ENCODE measurements at regions not wholly inside any gene's neighbourhood (a gene's known extent, or its start where the extent isn't known, plus 50 kb on each side); places are given as distances from the start of the nearest gene placed in this dataset.
"Not testable (repeated sequence)": the region's sequence is repeated elsewhere in the genome, so short reads cannot be mapped to it uniquely, and the experiment has no call there.

DNA sequence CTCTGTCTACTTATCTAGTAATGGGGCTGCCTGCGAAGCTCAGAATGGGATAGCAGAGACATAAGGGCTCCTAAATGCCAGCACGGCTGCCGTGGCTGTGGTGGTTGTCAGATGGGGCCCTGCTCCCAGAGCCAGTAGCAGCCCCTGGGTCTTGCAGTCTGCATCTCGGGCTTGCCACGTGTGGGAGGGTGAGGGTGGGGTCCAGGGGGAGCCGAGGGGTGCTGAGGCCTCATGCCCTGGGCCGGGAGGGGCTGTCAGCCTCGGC lies 88.8 kb upstream of the GSE1 start:
- DNase-seq = no peak

DNA sequence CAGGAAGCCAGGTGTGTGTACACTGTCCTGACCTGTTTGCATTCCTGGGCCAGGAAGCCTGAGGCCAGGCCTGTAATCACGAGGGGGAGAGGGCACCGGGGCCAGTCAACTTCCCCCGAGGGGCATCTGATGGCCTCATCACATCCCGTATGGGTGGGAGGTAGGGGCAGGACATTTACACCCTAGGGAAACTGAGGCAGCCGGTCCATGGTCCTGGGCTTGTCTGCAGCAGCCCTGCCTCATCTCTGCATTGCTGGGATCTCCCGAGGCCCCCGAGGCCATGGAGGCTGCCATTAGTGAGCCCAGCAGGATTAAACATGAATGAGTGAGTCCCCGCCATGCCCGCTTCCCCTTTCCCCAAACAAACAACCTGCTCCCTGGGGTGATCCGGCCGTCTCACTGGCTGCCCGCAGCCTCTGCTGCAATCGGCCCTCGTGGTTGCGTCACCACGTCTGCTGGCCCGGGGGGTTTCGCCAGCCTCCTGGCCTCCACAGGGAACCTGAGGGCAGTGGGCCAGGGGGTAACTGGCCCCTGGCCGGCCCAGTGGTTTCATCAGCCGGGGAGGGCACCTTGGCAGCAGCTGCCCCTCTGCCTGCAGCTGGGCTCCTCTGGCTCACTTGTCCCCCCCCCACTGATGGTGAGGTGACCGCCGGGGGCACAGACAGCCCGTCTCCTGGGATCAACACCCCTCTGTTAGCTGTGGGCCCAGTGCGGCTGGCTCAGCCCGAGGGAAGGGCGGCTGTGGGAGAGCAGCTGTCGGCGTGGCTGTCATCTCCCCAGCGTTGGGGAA lies 88.3 kb upstream of the GSE1 start:
- DNase-seq = peak; percentile 3

- DNase-seq = no peak
Observed at GRCh38 chr16:85525420-85526184, 87.5 kb upstream of the GSE1 start.

DNA sequence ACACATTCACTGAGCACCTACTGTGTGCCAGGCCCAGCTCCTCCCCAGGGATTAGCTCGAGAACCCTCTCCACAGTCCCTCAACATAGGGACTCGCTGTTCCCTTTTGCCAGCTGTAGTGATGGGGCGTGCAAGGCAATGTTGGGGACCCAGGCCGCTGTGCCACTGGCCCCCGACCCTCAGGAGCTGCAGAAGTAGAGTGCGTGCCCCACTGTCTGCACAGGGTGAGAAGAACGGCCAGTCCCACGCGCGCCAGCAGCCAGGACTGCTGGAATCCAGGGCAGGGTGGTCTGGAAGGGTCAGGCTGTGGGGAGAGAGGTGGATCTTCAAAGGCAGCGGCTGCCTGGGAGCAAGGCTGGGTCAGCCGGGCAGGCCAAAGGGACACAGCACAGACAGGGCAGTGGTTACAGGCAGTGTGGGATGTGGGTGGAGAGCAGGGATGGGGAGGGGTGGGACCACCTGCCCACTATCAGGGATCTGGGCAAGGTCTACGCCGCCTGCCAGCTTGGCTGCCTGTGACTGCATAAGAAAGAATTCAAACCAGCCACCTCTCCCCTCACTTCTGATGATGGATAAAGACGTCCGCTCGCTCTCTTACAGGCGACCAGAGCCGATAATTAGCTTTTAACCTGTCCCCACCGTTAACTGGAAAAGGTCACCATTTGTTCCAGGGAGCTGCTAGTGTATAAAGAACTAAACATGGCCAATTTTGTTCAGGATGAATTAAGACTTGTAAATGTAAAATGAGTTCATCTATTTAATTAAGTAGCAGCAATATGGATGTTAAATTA lies 86.7 kb upstream of the GSE1 start:
- no peak for DNase-seq

GRCh38 chr16:85527042-85527766 lies 85.9 kb upstream of the GSE1 start:
- DNase-seq = no peak

- DNase-seq = no peak
Observed at GRCh38 chr16:85527767-85528297, 85.3 kb upstream of the GSE1 start.

GRCh38 chr16:85528528-85529387 lies 84.4 kb upstream of the GSE1 start:
- no peak for DNase-seq

DNA sequence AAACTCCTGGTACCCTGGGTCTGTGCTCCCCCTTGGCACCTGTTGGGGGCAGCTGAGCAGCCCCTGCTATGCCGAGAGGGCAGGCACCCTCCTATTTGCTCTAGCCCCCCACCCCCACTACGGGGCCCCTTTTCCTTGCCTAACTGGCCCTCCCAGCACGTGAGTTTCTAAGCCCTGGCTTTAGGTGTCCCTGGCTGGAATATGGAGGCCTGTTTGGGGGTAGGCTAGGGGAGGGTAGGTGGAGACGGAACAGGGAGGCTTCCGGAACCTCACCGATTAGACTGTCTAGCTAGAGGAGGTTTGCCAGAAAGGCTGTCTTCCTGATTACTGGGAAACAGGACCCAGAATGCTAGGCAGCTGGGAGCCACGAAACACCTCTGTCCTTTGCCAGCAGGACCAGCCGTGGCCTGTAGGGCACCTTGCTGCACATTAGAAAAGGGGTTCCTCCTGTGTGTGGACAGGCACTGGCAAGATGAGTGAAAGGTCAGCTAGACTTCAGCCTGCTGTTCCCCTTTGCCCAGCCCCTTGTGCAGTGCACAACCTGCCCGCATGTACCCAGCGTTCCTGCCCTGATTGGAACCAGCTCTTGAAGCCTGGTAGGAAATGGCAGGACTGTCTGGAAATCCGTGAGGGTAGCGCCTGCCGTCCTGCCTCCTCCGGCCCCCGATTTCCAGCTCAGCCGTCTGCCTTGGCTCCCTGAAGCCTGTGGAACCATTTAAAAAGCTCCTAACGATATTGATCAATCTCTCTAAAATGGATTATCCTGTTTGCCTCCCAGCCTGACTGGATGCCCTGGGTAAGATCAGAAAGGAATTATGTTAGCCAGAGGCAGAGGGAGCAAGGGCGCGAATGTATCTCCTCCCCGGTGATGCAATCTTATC lies 83.4 kb upstream of the GSE1 start:
- DNase-seq = no peak

DNA sequence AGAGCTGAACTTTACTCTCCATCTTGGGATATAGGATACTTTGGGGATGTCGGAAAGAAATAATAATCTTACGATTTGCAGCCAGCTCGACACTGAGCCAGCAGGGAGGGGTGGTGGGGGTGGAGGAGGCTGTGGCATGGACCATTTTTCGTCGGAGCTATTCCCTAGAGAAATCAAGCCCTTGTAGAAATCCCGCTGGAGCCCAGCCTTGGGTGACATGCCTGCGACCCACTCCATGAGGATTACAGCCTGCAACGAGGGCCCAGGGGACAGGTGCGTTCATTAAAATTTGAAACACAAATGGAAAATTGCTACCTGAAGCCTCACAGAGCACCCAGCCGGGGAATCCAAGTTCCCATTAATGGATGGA lies 82.8 kb upstream of the GSE1 start:
- no peak for DNase-seq

DNA sequence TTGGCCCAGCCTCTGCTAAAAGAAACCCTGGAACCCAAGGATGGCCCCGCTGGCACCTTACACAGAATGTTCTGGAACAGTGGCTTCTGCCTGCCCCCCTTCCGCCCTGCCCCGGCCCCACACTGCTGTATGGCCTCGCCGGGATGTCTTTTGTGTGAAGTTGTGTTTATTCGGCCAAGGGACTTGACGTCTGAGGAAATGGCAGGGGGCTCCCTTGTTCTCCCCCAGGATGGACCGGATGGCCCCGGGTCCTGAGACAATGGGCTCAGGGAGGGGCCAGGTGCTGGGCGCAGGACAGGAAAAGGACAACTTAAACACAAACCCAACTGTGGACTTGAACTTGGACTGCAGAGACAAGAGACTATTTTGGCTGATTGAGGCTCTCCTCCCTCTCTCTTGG lies 81.6 kb upstream of the GSE1 start:
- DNase-seq = no peak

DNA sequence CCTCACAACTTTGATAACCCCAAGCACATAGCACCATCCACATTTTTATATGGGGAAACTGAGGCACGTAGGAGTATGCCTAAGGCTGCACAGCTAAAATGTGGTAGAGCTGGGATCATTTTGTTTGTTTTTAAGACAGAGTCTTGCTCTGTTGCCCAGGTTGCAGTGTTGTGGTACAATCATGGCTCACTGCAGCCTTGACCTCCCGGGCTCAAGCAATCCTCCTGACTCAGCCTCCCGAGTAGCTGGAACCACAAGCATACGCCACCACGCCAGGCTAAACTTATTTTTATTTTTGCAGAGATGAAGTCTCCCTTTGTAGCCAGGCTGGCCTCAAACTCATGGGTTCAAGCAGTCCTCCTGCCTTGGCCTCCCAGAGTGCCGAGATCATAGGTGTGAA lies 81.0 kb upstream of the GSE1 start:
- DNase-seq = no peak

- not testable (repeated sequence) for DNase-seq
Observed at GRCh38 chr16:85533593-85533992, 79.5 kb upstream of the GSE1 start.

DNA sequence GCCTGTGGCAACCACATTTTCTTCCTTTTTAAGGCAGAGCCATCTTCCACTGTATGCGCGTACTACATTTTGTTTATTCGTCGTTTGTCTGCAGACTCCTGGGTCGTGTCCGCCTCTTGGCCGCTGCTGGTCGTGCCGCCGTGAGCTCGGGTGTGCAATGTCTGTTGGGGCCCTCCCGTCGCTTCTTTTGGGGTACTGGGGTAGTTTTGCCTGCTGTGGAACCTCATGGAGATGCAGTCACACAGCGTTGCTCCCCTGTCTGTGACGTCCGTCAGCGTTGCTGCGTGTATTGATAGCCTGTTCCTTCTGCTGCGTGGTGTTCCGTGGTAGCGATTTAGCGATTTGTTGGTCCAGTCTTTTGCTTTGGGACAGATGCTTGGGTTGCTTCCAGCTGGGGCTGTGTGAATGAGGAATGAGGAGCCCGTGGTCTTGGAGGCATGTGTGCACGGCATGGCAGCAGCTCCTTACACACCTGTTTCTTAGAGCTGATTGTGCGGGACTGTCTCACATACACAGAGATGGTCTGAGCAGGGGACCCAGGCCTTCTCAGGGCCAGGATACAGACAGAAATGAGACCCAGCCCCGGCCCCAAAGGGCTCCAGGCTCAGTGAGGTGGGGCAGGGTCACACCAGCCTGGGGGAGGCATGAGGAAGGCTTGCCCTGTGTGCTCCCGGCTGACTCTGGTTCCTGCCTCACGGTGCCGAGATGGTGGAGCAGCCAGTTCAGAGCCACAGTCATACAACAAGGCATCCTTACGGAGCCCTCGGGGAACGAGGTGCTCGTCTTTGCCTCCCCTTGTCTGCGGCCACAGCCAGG lies 78.4 kb upstream of the GSE1 start:
- no peak for DNase-seq

GRCh38 chr16:85535352-85536072 lies 77.6 kb upstream of the GSE1 start:
- DNase-seq = no peak

- no peak for DNase-seq
Observed at GRCh38 chr16:85536073-85536410, 77.1 kb upstream of the GSE1 start.

GRCh38 chr16:85536411-85537330 lies 76.5 kb upstream of the GSE1 start:
- no peak for DNase-seq

- DNase-seq = no peak
Observed at GRCh38 chr16:85537331-85537788, 75.8 kb upstream of the GSE1 start.

DNA sequence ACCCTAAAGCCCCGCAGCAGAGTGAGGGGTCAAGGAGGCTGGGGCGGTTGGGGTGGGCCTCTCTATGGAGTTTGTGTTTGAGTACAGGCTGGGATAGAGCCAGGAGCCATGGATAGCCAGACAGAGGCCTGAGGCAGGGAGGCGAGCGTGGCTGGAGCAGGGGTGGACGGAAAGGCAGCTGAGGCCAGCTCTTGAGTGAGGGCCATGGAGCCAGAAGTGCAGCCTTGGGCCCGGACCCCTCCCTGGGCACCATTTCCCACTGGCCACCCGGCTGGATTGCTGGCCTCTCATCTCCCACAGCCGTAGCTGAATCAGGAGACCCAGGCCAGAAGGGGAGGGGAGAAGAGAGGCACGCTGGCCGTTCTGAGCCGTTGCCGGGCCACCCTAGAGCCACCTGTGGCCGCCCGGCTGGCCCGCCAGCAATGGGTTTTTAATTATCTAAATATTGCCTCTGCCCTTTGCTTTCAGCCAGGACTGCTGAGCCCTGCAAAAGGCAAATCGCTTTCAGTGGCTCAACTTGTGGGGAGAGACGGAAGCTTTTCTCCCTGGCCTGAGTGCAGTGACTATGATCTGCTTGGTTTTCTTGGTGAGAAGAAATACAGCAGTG lies 75.2 kb upstream of the GSE1 start:
- no peak for DNase-seq

Measured in NCI-H2081 treated with DMSO at 0.1 percent for 48 hours (cell line).